ENCODE measurements at regions not wholly inside any gene's neighbourhood (a gene's known extent, or its start where the extent isn't known, plus 50 kb on each side); places are given as distances from the start of the nearest gene placed in this dataset.

DNA sequence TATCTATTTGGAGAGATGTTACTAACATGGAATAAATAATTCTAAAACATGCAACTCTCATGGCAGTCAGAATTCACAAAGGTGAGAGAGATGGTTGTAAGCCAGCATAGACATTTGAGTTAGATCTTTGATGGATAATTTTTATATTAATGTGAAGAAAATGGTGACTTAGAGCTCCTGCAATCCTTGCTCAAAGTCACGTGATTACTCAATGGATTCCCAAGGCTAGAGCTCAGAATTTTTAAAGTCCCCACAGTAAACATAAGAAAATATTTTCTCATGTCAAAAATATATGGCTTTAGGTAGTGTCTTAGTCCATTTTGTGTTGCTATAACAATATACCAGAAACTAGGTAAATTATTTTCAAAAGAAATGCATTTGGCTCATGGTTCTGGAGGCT lies 281.5 kb upstream of the PRKD1 start:
- Histone ChIP-seq H3K4me1 (ENCODE audit: control insufficient read depth in 1 of 2, insufficient read depth in 2 of 2, low read length in 2 of 2) (no peaks in the 10 kb centered on the region), H3K36me3 (ENCODE audit: control insufficient read depth in 1 of 2, insufficient read depth in 2 of 2, low read length in 1 of 2) (no peaks in the 10 kb centered on the region), H3K27me3 (ENCODE audit: control insufficient read depth in 1 of 2, insufficient read depth in 2 of 2, low read length in 1 of 2) (no peaks in the 10 kb centered on the region), H3K9me3 (ENCODE audit: control insufficient read depth, low read length) (no peaks in the 10 kb centered on the region), H3K4me3 (ENCODE audit: low read length in 2 of 2) (no peak overlapping the region), H3K27ac (ENCODE audit: low read depth in 1 of 2, low read length in 2 of 2) (no peak overlapping the region)
- intact Hi-C loops (cut with DNase I), result no loop called here
- no peak for DNase-seq
- ATAC-seq (ENCODE audit: low FRiP score), result no peak
- 79 to 83% methylated on average over 1 of the region's 1 CpG for WGBS, 2 donors

DNA sequence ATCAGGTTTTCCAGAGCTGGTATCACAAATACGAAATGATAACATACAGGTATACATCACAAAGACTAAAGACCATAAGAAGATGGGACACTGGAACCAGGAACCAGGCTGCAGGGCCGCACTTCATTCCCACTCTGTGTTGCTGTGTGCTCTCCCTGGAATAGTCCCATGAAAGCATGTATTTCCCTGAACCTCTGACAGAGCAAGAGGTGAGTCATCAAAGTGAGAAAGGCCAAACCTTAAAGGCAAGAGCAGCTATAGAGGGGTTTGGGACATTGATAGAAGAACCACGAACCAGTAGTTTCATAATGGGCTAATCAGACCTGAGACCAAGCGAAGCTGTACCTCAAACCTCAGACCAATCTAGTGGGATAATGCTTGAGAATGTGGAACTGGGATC lies 283.0 kb upstream of the PRKD1 start:
- Histone ChIP-seq H3K9me3 (ENCODE audit: control insufficient read depth, low read length) (no peaks in the 10 kb centered on the region), H3K4me1 (ENCODE audit: control insufficient read depth in 1 of 2, insufficient read depth in 2 of 2, low read length in 2 of 2) (no peaks in the 10 kb centered on the region), H3K27me3 (ENCODE audit: control insufficient read depth in 1 of 2, insufficient read depth in 2 of 2, low read length in 1 of 2) (no peaks in the 10 kb centered on the region), H3K4me3 (ENCODE audit: low read length in 2 of 2) (no peak overlapping the region), H3K36me3 (ENCODE audit: control insufficient read depth in 1 of 2, insufficient read depth in 2 of 2, low read length in 1 of 2) (no peaks in the 10 kb centered on the region), H3K27ac (ENCODE audit: low read depth in 1 of 2, low read length in 2 of 2) (no peak overlapping the region)
- DNase-seq (no peak), ATAC-seq (ENCODE audit: low FRiP score) (no peak)
- 89 to 91% methylated on average over 4 of the region's 4 CpGs for WGBS, 2 donors
- intact Hi-C loops (cut with DNase I), result loop anchor here (5.0 to 10.0 kb wide), 3 partner anchors 203 to 663 kb away; no protein-coding TSS in a partner anchor

DNA sequence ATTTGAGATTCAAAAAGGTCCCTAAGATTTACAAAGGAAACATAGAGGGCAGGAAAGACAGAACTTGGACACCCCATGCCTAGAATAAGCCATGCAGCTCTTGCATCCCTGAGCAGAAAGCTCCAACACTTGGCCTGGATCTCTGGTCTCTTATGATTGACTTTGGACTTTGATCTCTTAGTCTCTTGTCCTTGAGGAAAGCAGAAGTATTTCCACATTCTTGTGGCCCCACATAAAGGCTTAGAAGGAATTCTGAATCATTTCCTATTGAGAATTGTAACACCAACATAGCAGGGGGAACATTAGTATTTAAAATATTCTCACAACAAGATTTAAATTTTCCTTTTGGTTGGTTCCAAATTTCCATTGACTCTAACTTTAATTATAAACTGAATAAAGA lies 283.7 kb upstream of the PRKD1 start:
- Histone ChIP-seq H3K4me1 (ENCODE audit: control insufficient read depth in 1 of 2, insufficient read depth in 2 of 2, low read length in 2 of 2) (no peaks in the 10 kb centered on the region), H3K27ac (ENCODE audit: low read depth in 1 of 2, low read length in 2 of 2) (no peak overlapping the region), H3K4me3 (ENCODE audit: low read length in 2 of 2) (no peak overlapping the region), H3K27me3 (ENCODE audit: control insufficient read depth in 1 of 2, insufficient read depth in 2 of 2, low read length in 1 of 2) (no peaks in the 10 kb centered on the region), H3K9me3 (ENCODE audit: control insufficient read depth, low read length) (no peaks in the 10 kb centered on the region), H3K36me3 (ENCODE audit: control insufficient read depth in 1 of 2, insufficient read depth in 2 of 2, low read length in 1 of 2) (no peaks in the 10 kb centered on the region)
- no peak for DNase-seq
- ATAC-seq (ENCODE audit: low FRiP score), result no peak
- intact Hi-C loops (cut with DNase I), result loop anchor here (5.0 to 10.0 kb wide), 3 partner anchors 204 to 664 kb away; no protein-coding TSS in a partner anchor

DNA sequence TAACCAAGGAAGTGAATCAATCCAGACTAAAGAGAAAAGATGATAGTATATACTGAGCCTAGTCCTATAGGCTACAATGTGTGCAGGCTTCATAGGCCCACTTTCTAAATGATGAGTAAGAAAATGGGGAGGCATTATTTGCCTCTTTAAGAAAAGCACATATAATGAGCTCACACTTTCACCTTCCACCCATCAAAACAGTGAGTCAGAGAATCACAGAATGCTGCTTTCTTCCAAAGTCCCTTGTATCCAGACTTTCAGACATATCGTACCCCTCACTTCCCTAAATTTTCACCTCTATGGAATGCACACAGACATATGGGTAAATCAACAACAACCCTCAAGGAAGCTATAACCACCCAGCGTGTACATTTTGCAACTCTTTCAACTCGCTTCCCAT lies 286.4 kb upstream of the PRKD1 start:
- Histone ChIP-seq H3K4me3 (ENCODE audit: low read length in 2 of 2) (no peak overlapping the region), H3K36me3 (ENCODE audit: control insufficient read depth in 1 of 2, insufficient read depth in 2 of 2, low read length in 1 of 2) (no peaks in the 10 kb centered on the region), H3K27me3 (ENCODE audit: control insufficient read depth in 1 of 2, insufficient read depth in 2 of 2, low read length in 1 of 2) (no peaks in the 10 kb centered on the region), H3K9me3 (ENCODE audit: control insufficient read depth, low read length) (no peaks in the 10 kb centered on the region), H3K4me1 (ENCODE audit: control insufficient read depth in 1 of 2, insufficient read depth in 2 of 2, low read length in 2 of 2) (no peaks in the 10 kb centered on the region), H3K27ac (ENCODE audit: low read depth in 1 of 2, low read length in 2 of 2) (no peak overlapping the region)
- 27 to 28% methylated on average over 3 of the region's 3 CpGs for WGBS, 2 donors
- DNase-seq (no peak), ATAC-seq (ENCODE audit: low FRiP score) (no peak)
- intact Hi-C loops (cut with DNase I), result loop anchor here (2.0 to 10.0 kb wide), 4 partner anchors 207 to 667 kb away; no protein-coding TSS in a partner anchor

GRCh38 chr14:30214461-30215090 lies 286.9 kb upstream of the PRKD1 start:
- H3K4me1 ChIP-seq (ENCODE audit: control insufficient read depth in 1 of 2, insufficient read depth in 2 of 2, low read length in 2 of 2), result no peaks in the 10 kb centered on the region
- ATAC-seq (ENCODE audit: low FRiP score), result peak; percentile 72
- 1% methylated on average over 2 of the region's 2 CpGs for WGBS, 2 donors
- DNase-seq, result no peak
- H3K4me3 ChIP-seq (ENCODE audit: low read length in 2 of 2), result no peak overlapping the region
- no peak overlapping the region for H3K27ac ChIP-seq (ENCODE audit: low read depth in 1 of 2, low read length in 2 of 2)
- no peaks in the 10 kb centered on the region for H3K27me3 ChIP-seq (ENCODE audit: control insufficient read depth in 1 of 2, insufficient read depth in 2 of 2, low read length in 1 of 2)
- intact Hi-C loops (cut with DNase I), result loop anchor here (2.0 to 10.0 kb wide), 4 partner anchors 207 to 667 kb away; no protein-coding TSS in a partner anchor
- H3K9me3 ChIP-seq (ENCODE audit: control insufficient read depth, low read length), result no peaks in the 10 kb centered on the region
- H3K36me3 ChIP-seq (ENCODE audit: control insufficient read depth in 1 of 2, insufficient read depth in 2 of 2, low read length in 1 of 2), result no peaks in the 10 kb centered on the region

- ATAC-seq (ENCODE audit: low FRiP score) (no peak), DNase-seq (no peak)
- H3K27me3 ChIP-seq (ENCODE audit: control insufficient read depth in 1 of 2, insufficient read depth in 2 of 2, low read length in 1 of 2), result no peaks in the 10 kb centered on the region
- H3K4me3 ChIP-seq (ENCODE audit: low read length in 2 of 2), result no peak overlapping the region
- no peaks in the 10 kb centered on the region for H3K9me3 ChIP-seq (ENCODE audit: control insufficient read depth, low read length)
- WGBS, 2 donors, result 92 to 94% methylated on average over 5 of the region's 5 CpGs
- no peaks in the 10 kb centered on the region for H3K36me3 ChIP-seq (ENCODE audit: control insufficient read depth in 1 of 2, insufficient read depth in 2 of 2, low read length in 1 of 2)
- intact Hi-C loops (cut with DNase I), result loop anchor here in 1 of 2 donors (10.0 kb wide), 1 partner anchor 214 kb away; no protein-coding TSS in a partner anchor
- H3K27ac ChIP-seq (ENCODE audit: low read depth in 1 of 2, low read length in 2 of 2), result no peak overlapping the region
- H3K4me1 ChIP-seq (ENCODE audit: control insufficient read depth in 1 of 2, insufficient read depth in 2 of 2, low read length in 2 of 2), result peaks cover 1 to 7% of the 10 kb centered on the region in 2 donors
Observed at GRCh38 chr14:30218907-30219306, 291.3 kb upstream of the PRKD1 start.

- DNase-seq (no peak), ATAC-seq (ENCODE audit: low FRiP score) (no peak)
- intact Hi-C loops (cut with DNase I), result loop anchor here (5.0 to 10.0 kb wide), 3 partner anchors 51 to 479 kb away; partner anchors contain the start of gene PRKD1 (in 1 of the 2)
- WGBS, 2 donors, result 3 to 6% methylated on average over 7 of the region's 7 CpGs
- no peak overlapping the region for H3K4me3 ChIP-seq (ENCODE audit: low read length in 2 of 2)
- no peaks in the 10 kb centered on the region for H3K27me3 ChIP-seq (ENCODE audit: control insufficient read depth in 1 of 2, insufficient read depth in 2 of 2, low read length in 1 of 2)
- H3K9me3 ChIP-seq (ENCODE audit: control insufficient read depth, low read length), result no peaks in the 10 kb centered on the region
- no peaks in the 10 kb centered on the region for H3K36me3 ChIP-seq (ENCODE audit: control insufficient read depth in 1 of 2, insufficient read depth in 2 of 2, low read length in 1 of 2)
- H3K4me1 ChIP-seq (ENCODE audit: control insufficient read depth in 1 of 2, insufficient read depth in 2 of 2, low read length in 2 of 2), result peaks cover 7 to 14% of the 10 kb centered on the region in 2 donors
- peak overlapping the region in 1 of 2 donors; percentile 90 for H3K27ac ChIP-seq (ENCODE audit: low read depth in 1 of 2, low read length in 2 of 2)
Observed at GRCh38 chr14:30221546-30221945, 293.9 kb upstream of the PRKD1 start.

- Histone ChIP-seq H3K36me3 (ENCODE audit: control insufficient read depth in 1 of 2, insufficient read depth in 2 of 2, low read length in 1 of 2) (no peaks in the 10 kb centered on the region), H3K27ac (ENCODE audit: low read depth in 1 of 2, low read length in 2 of 2) (peak overlapping the region; percentile 88 to 92), H3K4me1 (ENCODE audit: control insufficient read depth in 1 of 2, insufficient read depth in 2 of 2, low read length in 2 of 2) (peaks cover 9 to 17% of the 10 kb centered on the region in 2 donors), H3K27me3 (ENCODE audit: control insufficient read depth in 1 of 2, insufficient read depth in 2 of 2, low read length in 1 of 2) (no peaks in the 10 kb centered on the region), H3K4me3 (ENCODE audit: low read length in 2 of 2) (no peak overlapping the region), H3K9me3 (ENCODE audit: control insufficient read depth, low read length) (no peaks in the 10 kb centered on the region)
- intact Hi-C loops (cut with DNase I), result loop anchor here (5.0 to 10.0 kb wide), 3 partner anchors 49 to 481 kb away; partner anchors contain the start of gene PRKD1 (in 1 of the 2)
- ATAC-seq (ENCODE audit: low FRiP score) (peak; percentile 82), DNase-seq (peak; percentile 59 to 78)
- WGBS, 2 donors, result 3 to 11% methylated on average over 2 of the region's 2 CpGs
Observed at GRCh38 chr14:30223385-30223785, 295.7 kb upstream of the PRKD1 start.

DNA sequence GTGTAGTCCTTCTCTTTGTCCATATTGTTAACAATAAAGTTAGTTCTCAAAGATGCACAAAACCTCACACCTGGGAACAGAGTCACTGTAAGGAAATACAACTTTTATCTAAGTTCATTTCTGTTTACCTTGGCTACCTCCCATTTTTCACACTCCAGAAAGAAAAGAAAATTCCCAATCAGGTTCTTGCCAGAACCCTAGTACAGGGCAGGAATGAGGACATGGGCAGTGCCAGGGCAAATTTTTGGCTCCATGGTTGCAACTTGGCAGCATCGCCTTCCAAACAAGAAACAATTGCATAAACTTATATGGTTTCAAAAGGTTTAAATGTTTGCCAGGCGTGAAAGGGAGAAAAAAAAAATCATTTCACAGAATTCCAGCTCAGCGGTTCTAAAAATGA lies 296.3 kb upstream of the PRKD1 start:
- intact Hi-C loops (cut with DNase I), result loop anchor here (2.0 to 10.0 kb wide), 4 partner anchors 29 to 482 kb away; partner anchors contain the start of gene PRKD1 (in 1 of the 2)
- H3K4me3 ChIP-seq (ENCODE audit: low read length in 2 of 2), result no peak overlapping the region
- no peaks in the 10 kb centered on the region for H3K9me3 ChIP-seq (ENCODE audit: control insufficient read depth, low read length)
- no peaks in the 10 kb centered on the region for H3K36me3 ChIP-seq (ENCODE audit: control insufficient read depth in 1 of 2, insufficient read depth in 2 of 2, low read length in 1 of 2)
- no peaks in the 10 kb centered on the region for H3K27me3 ChIP-seq (ENCODE audit: control insufficient read depth in 1 of 2, insufficient read depth in 2 of 2, low read length in 1 of 2)
- H3K27ac ChIP-seq (ENCODE audit: low read depth in 1 of 2, low read length in 2 of 2), result peak overlapping the region; percentile 85 to 99
- H3K4me1 ChIP-seq (ENCODE audit: control insufficient read depth in 1 of 2, insufficient read depth in 2 of 2, low read length in 2 of 2), result peaks cover 10 to 17% of the 10 kb centered on the region in 2 donors
- peak; percentile 74 to 79 for DNase-seq
- WGBS, 2 donors, result 4 to 10% methylated on average over 3 of the region's 3 CpGs
- peak; percentile 62 for ATAC-seq (ENCODE audit: low FRiP score)

Measured in aorta (tissue), 5 donors.